ENCODE measurements at regions not wholly inside any gene's neighbourhood (a gene's known extent, or its start where the extent isn't known, plus 50 kb on each side); places are given as distances from the start of the nearest gene placed in this dataset.
"Not testable (repeated sequence)": the region's sequence is repeated elsewhere in the genome, so short reads cannot be mapped to it uniquely, and the experiment has no call there.

DNA sequence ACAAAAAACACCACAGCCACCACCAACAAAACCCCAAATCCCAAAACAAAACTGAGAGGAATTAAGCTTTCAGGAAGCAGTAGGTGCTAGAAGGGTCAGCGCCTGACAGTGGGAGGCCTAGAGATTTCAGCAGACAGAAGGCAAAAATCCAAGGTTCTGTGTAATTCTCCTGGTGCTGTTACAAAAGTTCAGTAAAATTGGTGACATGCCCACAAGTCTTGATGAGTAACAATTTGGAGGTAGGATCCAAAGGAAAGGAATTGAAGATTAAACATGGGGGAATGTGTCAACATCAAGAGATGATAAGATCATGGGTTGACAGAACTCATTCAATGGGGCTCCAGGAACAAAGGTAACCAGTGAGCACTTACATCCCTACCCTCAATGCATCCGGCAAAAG is 653.8 kb upstream of the CPEB2 start:
- no peak for DNase-seq (ENCODE audit: low read depth, low spot score)
- no peak overlapping the region for H3K4me3 ChIP-seq (ENCODE audit: low read length)
- no peaks in the 10 kb centered on the region for H3K4me1 ChIP-seq (ENCODE audit: control insufficient read depth, insufficient read depth, low read length)
- H3K36me3 ChIP-seq (ENCODE audit: control insufficient read depth, insufficient read depth, low read length) = no peaks in the 10 kb centered on the region
- no peak overlapping the region for H3K27ac ChIP-seq (ENCODE audit: low read length)
- no CpG with 5 or more reads among the region's 2 CpGs for WGBS (ENCODE audit: insufficient coverage, insufficient read length)
- H3K9me3 ChIP-seq (ENCODE audit: control insufficient read depth, insufficient read depth, low read length) = no peaks in the 10 kb centered on the region
- no peaks in the 10 kb centered on the region for H3K27me3 ChIP-seq (ENCODE audit: control insufficient read depth, insufficient read depth, low read length)

DNA sequence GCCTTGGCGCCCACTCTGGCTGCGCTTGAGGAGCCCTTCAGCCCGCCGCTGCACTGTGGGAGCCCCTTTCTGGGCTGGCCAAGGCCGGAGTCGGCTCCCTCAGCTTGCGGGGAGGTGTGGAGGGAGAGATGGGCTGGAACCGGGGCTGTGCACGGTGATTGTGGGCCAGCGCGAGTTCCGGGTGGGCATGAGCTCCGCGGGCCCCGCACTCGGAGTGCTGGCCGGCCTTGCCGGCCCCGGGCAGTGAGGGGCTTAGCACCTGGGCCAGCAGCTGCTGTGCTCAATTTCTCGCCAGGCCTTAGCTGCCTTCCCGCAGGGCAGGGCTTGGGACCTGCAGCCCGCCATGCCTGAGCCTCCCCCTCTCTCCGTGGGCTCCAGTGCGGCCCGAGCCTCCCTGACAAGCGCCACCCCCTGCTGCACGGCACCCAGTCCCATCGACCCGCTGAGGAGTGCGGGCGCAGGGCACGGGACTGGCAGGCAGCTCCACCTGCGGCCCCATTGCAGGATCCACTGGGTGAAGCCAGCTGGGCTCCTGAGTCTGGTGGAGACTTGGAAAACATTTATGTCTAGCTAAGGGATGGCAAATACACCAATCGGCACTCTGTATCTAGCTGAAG is 643.6 kb upstream of the CPEB2 start:
- H3K4me3 ChIP-seq (ENCODE audit: low read length); H3K4me1 ChIP-seq (ENCODE audit: control insufficient read depth, insufficient read depth, low read length); H3K36me3 ChIP-seq (ENCODE audit: control insufficient read depth, insufficient read depth, low read length); H3K27me3 ChIP-seq (ENCODE audit: control insufficient read depth, insufficient read depth, low read length); DNase-seq (ENCODE audit: low read depth, low spot score); H3K9me3 ChIP-seq (ENCODE audit: control insufficient read depth, insufficient read depth, low read length); H3K27ac ChIP-seq (ENCODE audit: low read length): not testable (repeated sequence)
- WGBS (ENCODE audit: insufficient coverage, insufficient read length) = no CpG with 5 or more reads among the region's 34 CpGs

DNA sequence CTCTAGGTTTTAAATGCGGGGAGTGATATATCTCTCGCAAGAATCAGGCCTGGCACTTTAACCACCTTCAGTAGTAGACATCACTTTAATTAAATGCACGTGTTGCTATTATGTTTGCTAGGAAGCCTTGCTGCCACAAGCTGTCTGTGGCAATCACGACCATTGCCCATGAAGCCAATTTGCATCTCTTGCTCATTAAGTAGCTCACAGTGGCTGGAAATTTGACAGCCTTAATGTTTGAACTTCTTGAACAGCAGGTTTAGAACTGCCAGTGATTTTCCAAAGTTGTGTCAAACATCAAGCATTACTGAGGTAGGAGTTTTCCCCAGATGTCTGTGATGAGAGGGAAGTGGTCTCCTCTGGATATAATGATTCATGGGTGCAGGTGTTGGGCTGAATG is 642.3 kb upstream of the CPEB2 start:
- Histone ChIP-seq H3K4me3 (ENCODE audit: low read length) (no peak overlapping the region), H3K9me3 (ENCODE audit: control insufficient read depth, insufficient read depth, low read length) (no peaks in the 10 kb centered on the region), H3K27me3 (ENCODE audit: control insufficient read depth, insufficient read depth, low read length) (no peaks in the 10 kb centered on the region), H3K36me3 (ENCODE audit: control insufficient read depth, insufficient read depth, low read length) (no peaks in the 10 kb centered on the region), H3K4me1 (ENCODE audit: control insufficient read depth, insufficient read depth, low read length) (no peaks in the 10 kb centered on the region), H3K27ac (ENCODE audit: low read length) (no peak overlapping the region)
- no peak for DNase-seq (ENCODE audit: low read depth, low spot score)
- WGBS (ENCODE audit: insufficient coverage, insufficient read length) = no CpG with 5 or more reads among the region's 4 CpGs

DNA sequence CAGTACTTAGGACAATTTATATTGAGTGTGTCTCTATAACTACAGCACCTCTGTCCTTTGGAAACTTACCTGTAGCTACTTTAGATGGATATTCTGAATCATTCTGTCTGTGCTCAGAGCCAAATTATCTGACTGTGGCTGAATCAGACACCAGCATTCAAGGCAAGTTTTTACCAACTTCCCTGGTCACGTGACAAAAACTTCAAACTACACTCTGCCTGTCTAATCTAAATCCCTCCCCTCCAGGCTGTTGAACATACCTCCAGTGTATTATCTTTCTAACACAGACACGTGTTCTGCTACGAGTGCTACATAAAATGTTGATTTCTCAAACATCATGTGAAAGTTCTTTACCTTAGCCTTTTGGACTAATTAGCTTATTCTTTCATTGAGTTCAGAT is 641.2 kb upstream of the CPEB2 start:
- no peak for DNase-seq (ENCODE audit: low read depth, low spot score)
- H3K27me3 ChIP-seq (ENCODE audit: control insufficient read depth, insufficient read depth, low read length) = no peaks in the 10 kb centered on the region
- no peak overlapping the region for H3K27ac ChIP-seq (ENCODE audit: low read length)
- no peaks in the 10 kb centered on the region for H3K9me3 ChIP-seq (ENCODE audit: control insufficient read depth, insufficient read depth, low read length)
- no CpG with 5 or more reads among the region's 3 CpGs for WGBS (ENCODE audit: insufficient coverage, insufficient read length)
- no peaks in the 10 kb centered on the region for H3K36me3 ChIP-seq (ENCODE audit: control insufficient read depth, insufficient read depth, low read length)
- no peak overlapping the region for H3K4me3 ChIP-seq (ENCODE audit: low read length)
- H3K4me1 ChIP-seq (ENCODE audit: control insufficient read depth, insufficient read depth, low read length) = no peaks in the 10 kb centered on the region

DNA sequence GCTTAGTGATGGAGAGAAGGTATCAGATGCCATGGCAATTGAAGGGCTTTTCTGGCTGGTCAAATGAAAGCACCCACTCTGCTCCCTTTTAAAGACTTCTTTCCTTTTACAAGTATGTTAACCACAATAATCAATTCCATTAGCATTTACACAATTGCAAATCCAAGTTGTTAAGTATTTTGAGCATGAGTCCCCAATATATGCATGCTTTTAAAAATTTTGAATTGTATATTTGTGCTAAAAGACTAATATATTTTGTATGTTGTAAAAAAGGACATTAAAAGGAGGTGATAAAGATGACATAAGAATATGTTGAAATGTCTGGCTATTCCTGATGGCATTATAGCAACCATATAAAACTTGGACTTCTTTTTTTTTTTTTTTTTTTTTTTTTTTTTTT is 639.9 kb upstream of the CPEB2 start:
- Histone ChIP-seq H3K27ac (ENCODE audit: low read length) (no peak overlapping the region), H3K9me3 (ENCODE audit: control insufficient read depth, insufficient read depth, low read length) (no peaks in the 10 kb centered on the region), H3K4me1 (ENCODE audit: control insufficient read depth, insufficient read depth, low read length) (no peaks in the 10 kb centered on the region), H3K36me3 (ENCODE audit: control insufficient read depth, insufficient read depth, low read length) (no peaks in the 10 kb centered on the region), H3K27me3 (ENCODE audit: control insufficient read depth, insufficient read depth, low read length) (no peaks in the 10 kb centered on the region), H3K4me3 (ENCODE audit: low read length) (no peak overlapping the region)
- DNase-seq (ENCODE audit: low read depth, low spot score) = no peak

DNA sequence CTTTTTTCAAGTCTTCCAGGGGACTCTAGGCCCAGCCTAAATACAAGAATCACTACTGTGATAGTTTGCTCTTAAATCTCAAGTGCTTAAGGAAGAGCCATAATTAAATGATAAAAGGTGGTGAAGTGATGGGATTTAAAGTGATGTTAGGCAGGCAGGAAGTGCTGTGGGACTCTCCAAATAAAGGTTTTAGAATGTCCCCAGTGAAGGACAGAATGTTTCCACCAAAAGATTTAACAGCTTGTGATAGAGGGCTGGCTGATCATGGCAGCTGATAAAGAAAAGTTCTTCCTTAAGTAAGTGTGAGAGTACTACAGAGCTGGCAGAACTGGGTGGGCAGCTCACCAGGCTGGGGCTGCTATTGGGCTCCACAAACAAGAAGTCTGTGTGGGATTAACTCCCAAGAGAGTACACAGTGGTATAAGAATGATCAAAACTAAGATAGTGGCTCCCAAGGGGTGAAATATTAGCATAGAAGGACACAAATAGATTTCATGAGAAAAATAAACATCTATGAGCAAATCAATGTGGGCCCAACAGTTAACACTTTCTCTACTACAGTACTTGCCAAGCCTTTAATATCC is 637.2 kb upstream of the CPEB2 start:
- no peaks in the 10 kb centered on the region for H3K27me3 ChIP-seq (ENCODE audit: control insufficient read depth, insufficient read depth, low read length)
- DNase-seq (ENCODE audit: low read depth, low spot score) = no peak
- no peak overlapping the region for H3K27ac ChIP-seq (ENCODE audit: low read length)
- no peaks in the 10 kb centered on the region for H3K36me3 ChIP-seq (ENCODE audit: control insufficient read depth, insufficient read depth, low read length)
- no peak overlapping the region for H3K4me3 ChIP-seq (ENCODE audit: low read length)
- H3K4me1 ChIP-seq (ENCODE audit: control insufficient read depth, insufficient read depth, low read length) = no peaks in the 10 kb centered on the region
- H3K9me3 ChIP-seq (ENCODE audit: control insufficient read depth, insufficient read depth, low read length) = no peaks in the 10 kb centered on the region

DNA sequence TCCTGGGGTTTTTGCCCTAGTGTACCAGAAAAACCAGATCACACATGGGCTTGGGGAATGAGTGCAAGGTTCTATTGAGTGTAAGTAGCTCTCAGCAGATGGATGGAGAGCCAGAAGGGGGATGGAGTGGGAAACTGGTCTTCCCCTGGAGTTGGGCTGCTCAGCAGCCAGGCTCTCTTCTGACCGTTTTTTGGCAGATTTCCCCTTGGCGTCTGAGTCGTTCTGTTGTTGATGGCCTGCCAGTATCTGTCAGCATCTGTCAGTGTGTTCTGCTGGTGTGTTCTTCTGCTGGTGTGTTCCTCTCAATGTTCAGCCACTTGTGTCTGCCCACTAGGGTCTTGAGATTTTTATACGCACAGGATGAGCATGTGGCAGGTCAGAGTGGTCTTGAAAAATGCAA is 633.9 kb upstream of the CPEB2 start:
- Histone ChIP-seq H3K27ac (ENCODE audit: low read length) (no peak overlapping the region), H3K36me3 (ENCODE audit: control insufficient read depth, insufficient read depth, low read length) (no peaks in the 10 kb centered on the region), H3K9me3 (ENCODE audit: control insufficient read depth, insufficient read depth, low read length) (no peaks in the 10 kb centered on the region), H3K4me3 (ENCODE audit: low read length) (no peak overlapping the region), H3K4me1 (ENCODE audit: control insufficient read depth, insufficient read depth, low read length) (no peaks in the 10 kb centered on the region), H3K27me3 (ENCODE audit: control insufficient read depth, insufficient read depth, low read length) (no peaks in the 10 kb centered on the region)
- DNase-seq (ENCODE audit: low read depth, low spot score) = no peak
- no CpG with 5 or more reads among the region's 4 CpGs for WGBS (ENCODE audit: insufficient coverage, insufficient read length)

DNA sequence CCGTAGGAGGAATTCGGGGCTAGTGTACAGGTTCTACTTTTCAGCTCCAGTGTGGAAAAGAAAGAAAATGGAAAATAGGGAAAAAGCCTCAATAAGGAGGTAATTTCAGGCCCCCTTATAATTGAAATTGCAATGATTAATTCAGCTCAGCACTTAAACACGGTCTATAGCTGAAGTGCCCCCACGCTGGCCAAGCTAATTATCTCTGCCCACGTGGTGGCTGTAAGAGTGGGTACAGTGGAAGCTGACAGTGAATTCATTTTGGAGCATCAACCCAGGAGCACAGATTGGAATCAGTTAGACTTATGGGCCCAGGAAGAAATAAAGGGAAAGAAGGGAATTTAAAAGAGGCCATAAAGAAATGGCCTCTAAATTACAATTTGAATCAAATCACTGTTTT is 631.1 kb upstream of the CPEB2 start:
- no peaks in the 10 kb centered on the region for H3K9me3 ChIP-seq (ENCODE audit: control insufficient read depth, insufficient read depth, low read length)
- H3K4me3 ChIP-seq (ENCODE audit: low read length) = no peak overlapping the region
- no CpG with 5 or more reads among the region's 5 CpGs for WGBS (ENCODE audit: insufficient coverage, insufficient read length)
- H3K27me3 ChIP-seq (ENCODE audit: control insufficient read depth, insufficient read depth, low read length) = no peaks in the 10 kb centered on the region
- no peaks in the 10 kb centered on the region for H3K36me3 ChIP-seq (ENCODE audit: control insufficient read depth, insufficient read depth, low read length)
- DNase-seq (ENCODE audit: low read depth, low spot score) = no peak
- H3K4me1 ChIP-seq (ENCODE audit: control insufficient read depth, insufficient read depth, low read length) = no peaks in the 10 kb centered on the region
- no peak overlapping the region for H3K27ac ChIP-seq (ENCODE audit: low read length)

DNA sequence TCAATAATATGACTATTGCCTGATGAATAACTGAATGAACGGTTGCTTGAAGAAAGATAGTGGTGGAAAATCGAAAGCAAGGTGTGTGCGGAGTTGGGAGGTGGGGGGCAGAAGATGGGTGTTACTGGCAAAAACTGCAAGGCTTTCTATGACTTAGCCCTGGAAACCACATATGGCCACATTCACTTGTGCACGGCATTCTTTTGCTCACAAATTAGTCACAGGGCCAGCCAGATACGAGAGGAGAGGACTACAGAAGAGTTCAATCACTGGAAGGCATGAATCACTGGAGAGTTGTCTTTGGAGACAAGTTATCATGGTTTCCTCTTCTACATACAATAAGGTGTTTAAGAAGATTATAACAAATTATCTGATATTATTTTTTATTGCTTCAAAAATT is 626.5 kb upstream of the CPEB2 start:
- WGBS (ENCODE audit: insufficient coverage, insufficient read length) = 100% methylated on average over 1 of the region's 5 CpGs
- no peak overlapping the region for H3K4me3 ChIP-seq (ENCODE audit: low read length)
- no peaks in the 10 kb centered on the region for H3K4me1 ChIP-seq (ENCODE audit: control insufficient read depth, insufficient read depth, low read length)
- H3K36me3 ChIP-seq (ENCODE audit: control insufficient read depth, insufficient read depth, low read length) = no peaks in the 10 kb centered on the region
- no peak overlapping the region for H3K27ac ChIP-seq (ENCODE audit: low read length)
- H3K27me3 ChIP-seq (ENCODE audit: control insufficient read depth, insufficient read depth, low read length) = no peaks in the 10 kb centered on the region
- no peak for DNase-seq (ENCODE audit: low read depth, low spot score)
- no peaks in the 10 kb centered on the region for H3K9me3 ChIP-seq (ENCODE audit: control insufficient read depth, insufficient read depth, low read length)

DNA sequence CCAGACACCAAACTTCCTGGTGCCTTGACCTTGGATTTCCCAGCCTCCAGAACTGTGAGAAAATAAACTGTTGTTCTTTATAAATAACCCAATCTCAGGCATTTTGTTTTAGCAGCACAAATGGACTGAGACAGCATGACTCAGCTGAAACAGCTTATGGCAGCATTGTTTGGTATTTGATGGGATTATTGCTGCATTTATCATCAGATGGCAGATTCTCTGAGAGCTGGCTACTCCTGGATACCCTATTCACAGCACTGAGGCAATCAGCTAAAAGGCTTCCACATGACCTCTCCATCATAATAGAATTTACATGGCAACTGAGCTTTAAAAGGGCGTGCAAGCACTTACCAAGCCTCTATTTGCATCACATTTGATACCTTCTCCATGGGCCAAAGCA is 623.1 kb upstream of the CPEB2 start:
- H3K36me3 ChIP-seq (ENCODE audit: control insufficient read depth, insufficient read depth, low read length) = no peaks in the 10 kb centered on the region
- no peak overlapping the region for H3K4me3 ChIP-seq (ENCODE audit: low read length)
- H3K27ac ChIP-seq (ENCODE audit: low read length) = no peak overlapping the region
- no peaks in the 10 kb centered on the region for H3K4me1 ChIP-seq (ENCODE audit: control insufficient read depth, insufficient read depth, low read length)
- WGBS (ENCODE audit: insufficient coverage, insufficient read length) = no CpG with 5 or more reads among the region's 1 CpG
- H3K27me3 ChIP-seq (ENCODE audit: control insufficient read depth, insufficient read depth, low read length) = no peaks in the 10 kb centered on the region
- DNase-seq (ENCODE audit: low read depth, low spot score) = no peak
- H3K9me3 ChIP-seq (ENCODE audit: control insufficient read depth, insufficient read depth, low read length) = no peaks in the 10 kb centered on the region

DNA sequence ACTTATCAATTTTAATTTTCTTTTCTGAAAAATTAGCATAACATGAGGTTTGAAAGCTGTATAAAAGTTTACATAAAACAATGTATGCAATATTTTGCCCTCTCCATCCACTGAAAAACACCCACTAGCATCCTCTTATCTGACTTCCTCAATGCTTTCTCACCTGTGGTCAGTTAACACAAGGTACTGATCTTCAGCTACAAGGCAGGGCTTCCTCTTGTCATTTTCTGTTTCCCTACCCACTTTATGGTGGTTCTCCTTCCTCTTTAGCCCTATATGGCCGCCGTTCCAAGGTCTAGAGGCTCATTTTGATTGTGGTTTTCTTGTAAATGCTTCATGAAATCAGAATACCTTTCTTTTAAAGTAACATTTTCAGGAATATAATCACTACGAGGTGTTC is 618.6 kb upstream of the CPEB2 start:
- Histone ChIP-seq H3K9me3 (ENCODE audit: control insufficient read depth, insufficient read depth, low read length) (no peaks in the 10 kb centered on the region), H3K4me3 (ENCODE audit: low read length) (no peak overlapping the region), H3K4me1 (ENCODE audit: control insufficient read depth, insufficient read depth, low read length) (no peaks in the 10 kb centered on the region), H3K27ac (ENCODE audit: low read length) (no peak overlapping the region), H3K27me3 (ENCODE audit: control insufficient read depth, insufficient read depth, low read length) (no peaks in the 10 kb centered on the region), H3K36me3 (ENCODE audit: control insufficient read depth, insufficient read depth, low read length) (no peaks in the 10 kb centered on the region)
- no peak for DNase-seq (ENCODE audit: low read depth, low spot score)
- whole genome bisulfite sequencing (ENCODE audit: insufficient coverage, insufficient read length) = no CpG with 5 or more reads among the region's 3 CpGs

Measured in iPS DF 6.9 (cell line).